ENCODE measurements at regions not wholly inside any gene's neighbourhood (a gene's known extent, or its start where the extent isn't known, plus 50 kb on each side); places are given as distances from the start of the nearest gene placed in this dataset.
"Not testable (repeated sequence)": the region's sequence is repeated elsewhere in the genome, so short reads cannot be mapped to it uniquely, and the experiment has no call there.

DNA sequence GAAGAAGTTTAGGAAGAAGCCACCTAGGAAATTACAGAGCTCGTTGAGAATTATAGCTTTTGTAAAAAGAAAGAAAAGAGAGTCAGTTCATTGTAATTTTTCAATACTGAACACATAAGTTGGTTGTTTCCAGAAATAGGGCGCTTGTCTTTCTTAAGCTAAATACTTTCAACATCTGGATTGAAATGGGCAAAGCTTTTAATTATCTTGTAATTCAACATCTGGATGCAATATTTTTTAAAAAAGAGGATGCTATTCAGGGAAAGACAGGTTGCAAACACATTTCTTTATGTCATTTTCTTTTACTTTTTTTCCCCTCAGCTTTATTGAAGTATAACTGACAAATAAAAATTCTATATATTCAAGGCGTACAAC lies 100.7 kb upstream of the TRPC7 start:
- no peak for DNase-seq

- no peak for DNase-seq
Observed at GRCh38 chr5:136458481-136458880, 93.1 kb upstream of the TRPC7 start.

GRCh38 chr5:136457390-136458013 lies 92.2 kb upstream of the TRPC7 start:
- no peak for DNase-seq

DNA sequence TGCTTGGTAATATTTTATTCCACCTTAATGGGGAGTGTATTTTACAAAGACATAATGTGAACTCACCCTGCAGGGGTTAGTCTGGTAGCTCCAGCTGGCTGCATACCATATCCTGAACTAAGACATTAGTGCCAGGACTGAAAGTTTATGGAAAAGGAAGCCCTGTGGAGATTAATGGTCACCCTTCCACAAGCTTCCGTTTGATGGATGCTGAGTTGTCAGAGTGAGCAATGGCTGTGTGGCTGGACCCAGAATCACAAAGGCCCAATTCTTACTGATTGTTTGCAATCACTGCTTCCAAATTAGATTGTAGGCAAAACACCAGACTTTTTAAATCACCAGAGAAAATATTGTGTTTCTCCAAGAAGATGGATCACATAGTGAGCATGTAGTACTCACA lies 90.1 kb upstream of the TRPC7 start:
- DNase-seq: no peak

- no peak for DNase-seq
Observed at GRCh38 chr5:136453986-136454758, 88.8 kb upstream of the TRPC7 start.

- DNase-seq: no peak
Observed at GRCh38 chr5:136453199-136453598, 87.9 kb upstream of the TRPC7 start.

GRCh38 chr5:136447576-136447975 lies 82.2 kb upstream of the TRPC7 start:
- DNase-seq: not testable (repeated sequence)

DNA sequence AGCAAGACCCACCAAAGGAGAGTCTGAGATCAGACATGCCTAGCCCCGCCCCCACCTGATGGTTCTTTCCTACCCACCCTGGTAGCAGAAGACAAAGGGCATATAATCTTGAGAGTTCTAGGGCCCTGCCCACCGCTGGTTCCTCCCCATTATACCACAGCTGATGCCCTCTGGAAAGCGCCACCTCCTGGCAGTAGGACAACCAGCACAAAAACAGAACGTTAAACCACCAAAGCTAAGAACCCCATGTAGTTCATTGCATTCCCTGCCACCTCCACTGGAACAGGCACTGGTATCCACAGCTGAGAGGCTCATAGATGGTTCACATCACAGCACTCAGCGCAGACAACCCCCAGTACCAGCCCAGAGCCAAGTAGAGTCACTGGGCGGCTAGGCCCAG lies 81.2 kb upstream of the TRPC7 start:
- DNase-seq: no peak

DNA sequence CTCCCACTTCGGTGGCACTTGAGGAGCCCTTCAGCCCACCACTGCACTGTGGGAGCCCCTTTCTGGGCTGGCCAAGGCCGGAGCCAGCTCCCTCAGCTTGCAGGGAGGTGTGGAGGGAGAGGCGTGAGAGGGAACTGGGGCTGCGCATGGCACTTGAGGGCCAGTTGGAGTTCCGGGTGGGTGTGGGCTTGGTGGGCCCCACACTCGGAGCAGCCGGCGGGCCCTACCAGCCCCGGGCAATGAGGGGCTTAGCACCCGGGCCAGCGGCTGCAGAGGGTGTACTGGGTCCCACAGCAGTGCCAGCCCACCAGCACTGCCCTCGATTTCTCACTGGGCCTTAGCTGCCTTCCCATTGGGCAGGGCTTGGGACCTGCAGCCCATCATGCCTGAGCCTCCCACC lies 78.8 kb upstream of the TRPC7 start:
- not testable (repeated sequence) for DNase-seq

- no peak for DNase-seq
Observed at GRCh38 chr5:136439367-136439766, 74.0 kb upstream of the TRPC7 start.

- DNase-seq: no peak
Observed at GRCh38 chr5:136435946-136436543, 70.7 kb upstream of the TRPC7 start.

DNA sequence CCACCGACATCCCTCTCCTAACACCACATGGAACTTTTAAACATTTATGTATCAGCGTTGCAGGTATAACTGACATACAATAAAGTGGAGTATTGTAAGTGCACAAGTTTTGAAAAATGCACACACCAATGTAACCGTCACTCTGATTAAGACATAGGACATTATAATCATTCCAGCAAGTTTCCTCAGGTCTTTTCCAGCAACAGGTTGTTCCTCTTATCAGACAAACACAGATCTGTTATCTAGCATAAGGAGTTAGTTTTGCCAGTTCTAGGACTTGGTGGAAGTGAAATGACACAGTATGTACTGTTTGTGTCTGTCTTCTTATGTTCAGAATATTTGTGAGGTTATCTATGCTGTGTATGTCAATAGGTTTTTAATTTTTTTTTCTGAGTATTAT lies 69.5 kb upstream of the TRPC7 start:
- DNase-seq: no peak

DNA sequence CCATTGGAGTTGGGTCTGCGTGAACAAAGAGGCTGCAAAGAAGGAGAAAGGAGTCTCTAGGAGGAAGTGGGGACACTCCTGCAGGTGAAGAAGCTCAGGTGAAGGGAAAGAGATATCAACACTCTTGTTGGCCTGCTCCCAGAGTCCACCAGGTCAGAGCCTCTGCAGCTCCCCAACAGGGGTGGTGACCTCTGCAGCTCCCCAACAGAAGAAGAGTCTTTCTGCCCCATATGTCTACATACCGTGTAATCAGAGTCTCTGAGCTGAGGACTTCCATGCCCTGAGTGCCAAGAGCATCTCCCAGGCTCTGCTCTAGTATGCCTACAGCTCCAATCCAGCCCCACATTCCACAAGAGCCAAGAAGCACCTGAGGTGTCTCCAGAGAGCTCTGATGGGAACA lies 67.4 kb upstream of the TRPC7 start:
- DNase-seq: no peak

DNA sequence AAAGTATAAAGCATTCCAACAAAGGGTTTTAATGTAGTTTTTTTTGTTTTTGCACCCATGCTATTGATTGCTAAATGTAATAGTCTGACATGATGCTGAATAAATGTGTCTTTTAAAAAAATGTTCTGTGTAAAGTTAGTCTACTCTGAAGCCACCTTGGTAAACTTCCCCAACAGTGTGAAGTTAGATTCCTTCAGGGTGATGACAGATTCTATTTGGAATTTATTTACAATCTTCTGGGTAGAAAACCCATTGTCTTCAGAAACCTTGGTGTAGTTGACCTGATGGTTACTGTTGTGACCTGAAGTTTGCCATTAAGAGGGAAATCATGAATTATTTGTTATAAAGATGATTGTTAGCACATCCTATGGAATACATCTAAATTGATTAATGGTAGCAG lies 64.7 kb upstream of the TRPC7 start:
- DNase-seq: no peak

- no peak for DNase-seq
Observed at GRCh38 chr5:136427426-136427825, 62.1 kb upstream of the TRPC7 start.

GRCh38 chr5:136425921-136426320 lies 60.6 kb upstream of the TRPC7 start:
- DNase-seq: no peak

DNA sequence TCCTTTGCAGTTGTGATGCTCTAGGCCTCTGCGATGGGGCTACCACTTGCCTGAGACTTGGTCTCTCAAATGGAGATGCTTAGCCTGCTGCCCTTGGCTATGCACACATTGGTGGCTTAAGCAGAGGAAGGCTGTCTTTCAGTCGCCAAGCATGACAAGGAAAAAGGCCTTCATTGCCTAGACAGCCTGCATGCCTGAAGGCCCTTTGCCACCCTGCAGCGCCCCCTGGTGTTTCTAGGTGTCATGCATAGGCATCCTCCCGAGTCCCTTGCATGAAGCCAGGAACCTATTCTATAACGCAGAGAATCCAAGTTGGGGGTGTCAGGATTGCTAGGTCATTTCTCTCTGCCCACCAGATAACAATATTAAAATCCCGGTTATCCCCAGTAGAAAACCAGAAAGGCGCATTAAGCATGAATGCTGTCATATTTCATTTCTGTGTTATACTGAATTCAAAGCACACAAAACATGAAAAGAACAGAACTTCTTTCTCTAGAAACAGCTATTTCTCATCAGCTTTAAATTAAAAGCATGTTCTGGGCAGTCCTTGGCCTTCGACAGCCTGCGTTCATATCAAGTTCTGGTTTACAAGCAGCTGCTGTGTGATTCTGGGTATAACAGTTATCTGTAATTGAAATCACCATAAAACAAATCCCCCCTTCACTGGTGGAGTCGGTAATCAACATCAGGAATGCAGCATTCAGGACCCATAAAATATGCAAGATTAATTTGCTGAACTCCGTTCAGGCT lies 59.7 kb upstream of the TRPC7 start:
- DNase-seq: peak; percentile 21 to 38

DNA sequence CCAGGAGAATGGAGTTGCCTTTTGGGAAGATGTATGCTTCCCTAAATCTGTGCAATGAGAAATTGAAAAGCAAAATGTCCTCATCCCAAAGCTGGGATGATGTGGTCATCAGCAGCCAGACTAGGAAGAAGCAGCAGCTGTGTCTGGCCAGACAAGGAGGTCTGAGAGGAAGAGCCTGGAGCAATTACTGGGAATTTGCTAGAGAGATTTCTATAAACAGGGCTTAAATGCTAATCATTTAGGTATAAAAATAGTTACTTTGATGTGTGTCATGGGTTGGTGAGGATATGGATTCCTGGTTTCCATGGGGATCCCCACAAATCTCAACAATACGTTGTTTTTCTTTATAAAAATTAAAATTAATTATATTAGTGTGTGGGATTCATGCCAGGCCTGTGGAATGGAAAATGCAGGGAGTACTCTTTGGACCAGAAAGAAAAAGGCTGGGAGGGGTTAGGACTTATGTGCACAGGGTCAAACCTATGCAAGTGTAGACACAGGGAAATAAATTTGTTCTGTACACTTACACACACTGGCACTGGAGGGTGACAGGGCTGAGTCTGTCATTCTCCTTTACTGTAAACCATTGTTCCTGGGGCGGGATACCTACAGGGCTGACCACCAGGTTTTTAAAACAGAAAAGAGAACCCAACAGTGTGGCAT lies 58.7 kb upstream of the TRPC7 start:
- no peak for DNase-seq

DNA sequence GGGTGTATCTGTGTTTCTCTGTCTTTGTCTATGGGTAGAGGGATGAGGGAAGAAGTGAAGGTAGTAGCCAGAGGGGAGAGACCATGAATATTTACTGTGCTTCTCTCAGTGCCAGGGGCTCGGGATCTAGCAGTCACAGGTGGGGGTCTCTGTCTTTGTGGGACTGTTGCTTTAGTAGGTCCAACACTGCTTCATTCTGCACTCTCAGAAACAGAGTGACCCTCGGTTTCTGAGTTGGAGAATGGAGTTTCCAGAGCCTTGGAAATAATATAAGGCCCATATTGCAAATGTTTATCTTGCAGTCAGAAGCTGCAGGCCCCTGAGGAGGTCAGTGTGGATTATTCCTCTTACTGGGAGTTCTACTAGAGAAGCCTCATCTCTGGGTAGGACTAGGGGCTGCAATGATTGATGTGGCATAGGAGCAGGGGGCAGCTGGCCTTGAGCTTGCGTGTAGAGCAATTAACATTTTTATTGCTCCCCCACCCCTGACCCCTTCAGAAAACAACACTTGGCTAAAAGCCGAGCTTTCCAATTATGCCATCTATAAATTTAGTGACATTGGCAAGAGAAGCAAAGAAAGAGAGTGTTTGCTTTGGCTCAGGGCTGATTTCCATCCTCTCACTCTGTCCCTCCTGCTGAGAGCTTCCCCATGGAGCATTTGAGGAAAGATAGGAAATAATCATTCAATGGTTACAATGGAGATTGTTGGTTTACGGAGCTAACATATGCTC lies 55.0 kb upstream of the TRPC7 start:
- DNase-seq: peak in 1 of 2 donors; percentile 2

DNA sequence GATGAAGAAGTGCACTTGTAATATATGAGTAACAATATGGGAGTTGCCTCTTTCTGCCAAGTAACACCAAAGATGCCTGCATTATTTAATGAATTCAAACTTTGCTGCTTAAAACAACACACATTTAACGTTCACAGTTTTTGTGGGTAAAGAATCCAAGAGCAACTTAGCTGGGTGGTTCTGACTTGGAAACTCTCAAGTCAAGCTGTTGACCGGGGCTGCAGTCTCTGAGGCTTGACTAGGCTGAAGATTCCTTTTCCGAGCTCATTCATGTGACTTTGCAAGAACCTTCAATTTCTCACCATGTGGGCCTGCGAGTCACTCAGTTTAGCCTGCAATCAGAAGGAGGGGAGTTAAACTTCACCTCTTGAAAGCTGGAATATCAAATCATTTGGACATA lies 53.0 kb upstream of the TRPC7 start:
- no peak for DNase-seq
